Activated CD4-positive, alpha-beta T cell treated with anti-CD3 and anti-CD28 coated beads, Interleukin-2, amount 10 ng/mL, durations not matched to agents 7 days and 5 days (primary cell): ENCODE measurements at regions not wholly inside any gene's neighbourhood (a gene's known extent, or its start where the extent isn't known, plus 50 kb on each side); places are given as distances from the start of the nearest gene placed in this dataset.
"Not testable (repeated sequence)": the region's sequence is repeated elsewhere in the genome, so short reads cannot be mapped to it uniquely, and the experiment has no call there.

Source experiments
- CTCF ChIA-PET: fragments of 350-600 bp; sonication (Branson Sonifier 250); formaldehyde crosslinking; loops from one replicate; lab custom pipeline; 2021; ENCODE audit warnings: antibody characterized with exemption; lab: Charles Lee
- POLR2A ChIA-PET: fragments of 350-600 bp; sonication (Branson Sonifier 250); formaldehyde crosslinking; loops from one replicate; lab custom pipeline; 2021; ENCODE audit warnings: antibody characterized with exemption; lab: Charles Lee
- DNase-seq: peaks from one replicate; pipeline ENCODE4 v3.0.0-alpha.2; 2020
- H3K27ac Mint-ChIP-seq: one replicate; pipeline ENCODE4 v1.8.0; 2021; ENCODE audit warnings: mild to moderate bottlenecking, moderate library complexity, mixed read lengths
- H3K27me3 Mint-ChIP-seq: one replicate; pipeline ENCODE4 v1.8.0; 2021; ENCODE audit warnings: mixed read lengths
- H3K36me3 Mint-ChIP-seq: one replicate; pipeline ENCODE4 v1.8.0; 2021; ENCODE audit warnings: low read depth, mixed read lengths
- H3K4me1 Mint-ChIP-seq: one replicate; pipeline ENCODE4 v1.8.0; 2021; ENCODE audit warnings: mixed read lengths
- H3K4me3 Mint-ChIP-seq: one replicate; pipeline ENCODE4 v1.8.0; 2021; ENCODE audit warnings: mild to moderate bottlenecking, moderate library complexity, mixed read lengths
- H3K9me3 Mint-ChIP-seq: one replicate; pipeline ENCODE4 v1.8.0; 2021; ENCODE audit warnings: mixed read lengths

DNA sequence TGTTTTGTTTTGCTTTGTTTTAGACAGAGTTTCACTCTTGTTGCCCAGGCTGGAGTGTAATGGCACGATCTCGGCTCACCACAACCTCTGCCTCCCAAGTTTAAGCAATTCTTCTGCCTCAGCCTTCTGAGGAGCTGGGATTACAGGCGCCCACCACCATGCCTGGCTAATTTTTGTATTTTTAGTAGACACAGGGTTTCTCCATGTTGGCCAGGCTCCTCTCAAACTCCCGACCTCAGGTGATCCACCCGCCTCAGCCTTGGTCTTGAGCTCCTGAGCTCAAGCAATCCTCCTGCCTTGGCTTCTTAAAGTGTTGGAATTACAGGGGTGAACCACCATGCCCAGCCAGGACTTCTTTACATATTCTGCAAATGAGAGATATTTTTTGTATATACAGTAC lies 57.5 kb upstream of the WNT7B start:
- POLR2A ChIA-PET, H3K27me3 Mint-ChIP-seq, H3K9me3 Mint-ChIP-seq, H3K27ac Mint-ChIP-seq, H3K36me3 Mint-ChIP-seq, DNase-seq: not testable (repeated sequence)
- peak overlapping the region; percentile 83 for H3K4me3 Mint-ChIP-seq
- peaks cover 21% of the 10 kb centered on the region for H3K4me1 Mint-ChIP-seq
- CTCF ChIA-PET = interaction anchor here (0.9 to 1.7 kb wide), 4 partner anchors 9 to 278 kb away, joined by 3 to 6 read pairs (median 4); no protein-coding TSS in a partner anchor

DNA sequence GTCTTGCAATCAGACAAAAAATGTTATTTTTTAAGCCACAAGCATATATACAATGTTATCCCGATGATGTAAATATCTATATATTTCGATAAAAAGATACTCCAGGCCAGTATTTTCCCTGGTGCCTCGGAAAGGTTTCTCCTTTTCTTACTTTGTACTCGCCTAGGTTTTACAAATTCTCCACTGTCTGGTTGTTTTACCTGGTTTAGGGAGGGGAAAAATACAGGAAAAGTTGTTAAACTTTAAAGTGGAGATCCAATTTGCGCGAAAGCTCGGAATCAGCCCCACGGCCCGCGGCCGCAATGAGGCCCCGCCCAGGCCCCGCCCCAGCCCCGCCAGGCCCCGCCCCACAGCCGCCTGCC lies 58.4 kb upstream of the WNT7B start:
- H3K9me3 Mint-ChIP-seq = no peaks in the 10 kb centered on the region
- ChIA-PET CTCF (interaction anchor here (0.7 to 2.5 kb wide), 6 partner anchors 11 to 727 kb away, joined by 3 to 8 read pairs (median 4); partner anchors contain the start of gene TBC1D22A), POLR2A (interaction anchor here (0.5 kb wide), 1 partner anchor 272 kb away, joined by 3 read pairs; no protein-coding TSS in a partner anchor)
- no peaks in the 10 kb centered on the region for H3K36me3 Mint-ChIP-seq
- H3K4me3 Mint-ChIP-seq = peak overlapping the region; percentile 83
- no peaks in the 10 kb centered on the region for H3K27me3 Mint-ChIP-seq
- DNase-seq = no peak
- H3K27ac Mint-ChIP-seq = peak overlapping the region; percentile 88
- H3K4me1 Mint-ChIP-seq = peaks cover 22% of the 10 kb centered on the region

DNA sequence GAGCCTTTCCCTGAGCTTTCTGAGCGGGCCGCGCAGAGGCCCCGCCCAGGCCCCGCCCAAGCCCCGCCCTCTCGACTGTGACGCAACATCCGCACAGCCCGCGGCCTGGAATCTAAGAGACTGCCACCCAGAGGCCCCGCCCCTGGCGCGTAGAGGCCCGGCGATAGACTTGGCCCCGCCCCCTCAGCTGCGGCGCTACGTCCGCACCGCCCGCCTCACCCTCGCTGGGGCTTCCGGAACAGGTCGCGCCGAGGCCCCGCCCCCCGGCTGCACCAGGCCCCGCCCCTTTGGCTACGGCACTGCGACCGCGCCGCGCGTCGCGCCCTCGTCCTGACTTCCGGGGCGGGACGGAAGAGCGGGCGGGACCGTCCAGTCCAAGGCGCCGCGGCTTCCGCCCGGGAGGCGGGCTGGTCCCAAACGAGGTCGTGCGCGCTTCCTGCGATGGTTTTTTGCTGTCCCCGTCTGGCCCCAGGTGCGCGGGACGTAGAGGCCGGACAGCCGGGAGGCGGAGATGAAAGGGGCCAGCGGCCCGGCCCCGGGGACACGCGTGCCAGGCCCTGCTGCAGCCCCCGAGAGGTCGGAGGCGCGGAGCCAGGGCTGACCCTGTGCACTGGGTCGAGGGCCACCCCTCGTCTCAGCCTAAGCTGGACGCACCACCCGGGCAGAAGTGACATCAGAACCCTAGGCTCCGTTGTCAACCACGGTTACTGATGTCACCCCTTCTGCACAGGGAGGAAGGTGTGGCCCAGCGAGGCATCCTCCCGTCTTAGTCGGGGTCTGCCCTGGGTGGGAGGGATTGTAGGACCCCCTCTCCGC lies 59.0 kb upstream of the WNT7B start:
- Mint-ChIP-seq H3K27ac (peak overlapping the region; percentile 95), H3K27me3 (no peaks in the 10 kb centered on the region), H3K4me1 (peaks cover 22% of the 10 kb centered on the region), H3K36me3 (no peaks in the 10 kb centered on the region), H3K9me3 (no peaks in the 10 kb centered on the region), H3K4me3 (peak overlapping the region; percentile 83)
- DNase-seq = peak; percentile 99
- CTCF ChIA-PET = interaction anchor here (0.5 to 2.5 kb wide), 10 partner anchors 9 to 727 kb away, joined by 3 to 8 read pairs (median 4); partner anchors contain the start of gene TBC1D22A
- POLR2A ChIA-PET = interaction anchor here (0.5 kb wide), 1 partner anchor 271 kb away, joined by 3 read pairs; no protein-coding TSS in a partner anchor

DNA sequence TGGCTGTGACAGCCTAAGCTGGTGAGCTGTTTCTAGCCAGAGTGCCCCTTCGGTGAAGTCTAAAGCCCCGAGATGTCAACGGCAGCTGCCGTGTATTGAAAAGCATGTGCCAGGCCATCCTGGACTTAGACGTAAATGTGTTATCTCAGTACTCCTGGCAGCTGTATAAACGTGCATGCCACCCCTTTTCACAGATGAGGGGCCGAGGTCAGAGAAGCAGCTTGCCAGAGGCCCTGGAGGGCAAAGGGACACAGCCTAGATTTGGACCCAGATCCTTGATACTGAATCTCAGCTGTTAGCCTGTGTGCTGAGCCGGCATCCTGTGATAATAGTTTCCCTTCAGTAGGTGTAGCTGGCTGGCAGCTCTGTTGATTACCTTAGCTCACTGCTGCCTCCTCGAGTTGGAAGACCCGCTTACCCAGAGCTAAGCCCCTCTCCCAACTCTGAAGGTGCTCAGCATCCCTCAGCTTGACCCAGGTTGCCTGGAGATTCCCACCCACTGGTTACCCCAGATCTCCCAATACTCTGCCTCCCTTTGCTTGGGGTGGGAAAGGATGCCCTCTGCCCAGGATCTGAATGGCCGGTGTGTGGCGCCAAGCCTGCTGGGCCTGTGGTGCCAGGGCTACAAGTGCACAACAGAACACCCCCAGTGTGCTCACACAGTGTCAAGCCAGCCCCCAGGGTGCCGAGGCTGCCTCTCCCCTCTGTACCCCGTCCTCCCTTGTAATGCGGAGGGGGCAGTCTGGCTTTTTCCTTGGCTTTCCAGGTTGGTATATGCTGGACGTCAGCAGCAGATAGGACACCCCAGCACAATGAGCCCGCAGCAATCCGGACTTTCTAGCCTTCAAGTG lies 59.8 kb upstream of the WNT7B start:
- Mint-ChIP-seq H3K9me3 (no peaks in the 10 kb centered on the region), H3K4me1 (peaks cover 22% of the 10 kb centered on the region), H3K36me3 (no peaks in the 10 kb centered on the region), H3K27ac (peak overlapping the region; percentile 95), H3K27me3 (no peaks in the 10 kb centered on the region), H3K4me3 (peak overlapping the region; percentile 83)
- POLR2A ChIA-PET = no interaction called here
- peak; percentile 75 for DNase-seq
- CTCF ChIA-PET = interaction anchor here (0.5 to 2.5 kb wide), 9 partner anchors 10 to 254 kb away, joined by 3 to 8 read pairs (median 3); no protein-coding TSS in a partner anchor

DNA sequence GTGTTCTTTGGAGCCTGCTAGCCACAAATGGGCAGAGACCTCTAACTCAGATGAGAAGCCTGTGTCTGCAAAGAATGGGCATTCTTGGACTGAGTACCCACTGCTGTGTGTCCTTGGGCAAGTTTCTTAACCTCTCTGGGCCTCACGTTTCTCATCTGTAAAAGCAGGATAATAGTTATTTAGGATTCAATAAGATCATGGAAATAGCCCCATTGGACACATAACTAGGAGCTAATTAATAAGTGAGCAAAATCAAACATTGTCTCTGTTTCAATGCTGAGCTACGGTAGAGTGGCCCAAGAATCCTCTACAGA lies 61.2 kb upstream of the WNT7B start:
- no peak overlapping the region for H3K27ac Mint-ChIP-seq
- CTCF ChIA-PET = no interaction called here
- no peaks in the 10 kb centered on the region for H3K27me3 Mint-ChIP-seq
- no peak for DNase-seq
- POLR2A ChIA-PET = no interaction called here
- H3K9me3 Mint-ChIP-seq = no peaks in the 10 kb centered on the region
- H3K4me3 Mint-ChIP-seq = no peak overlapping the region
- no peaks in the 10 kb centered on the region for H3K36me3 Mint-ChIP-seq
- peaks cover 25% of the 10 kb centered on the region for H3K4me1 Mint-ChIP-seq

DNA sequence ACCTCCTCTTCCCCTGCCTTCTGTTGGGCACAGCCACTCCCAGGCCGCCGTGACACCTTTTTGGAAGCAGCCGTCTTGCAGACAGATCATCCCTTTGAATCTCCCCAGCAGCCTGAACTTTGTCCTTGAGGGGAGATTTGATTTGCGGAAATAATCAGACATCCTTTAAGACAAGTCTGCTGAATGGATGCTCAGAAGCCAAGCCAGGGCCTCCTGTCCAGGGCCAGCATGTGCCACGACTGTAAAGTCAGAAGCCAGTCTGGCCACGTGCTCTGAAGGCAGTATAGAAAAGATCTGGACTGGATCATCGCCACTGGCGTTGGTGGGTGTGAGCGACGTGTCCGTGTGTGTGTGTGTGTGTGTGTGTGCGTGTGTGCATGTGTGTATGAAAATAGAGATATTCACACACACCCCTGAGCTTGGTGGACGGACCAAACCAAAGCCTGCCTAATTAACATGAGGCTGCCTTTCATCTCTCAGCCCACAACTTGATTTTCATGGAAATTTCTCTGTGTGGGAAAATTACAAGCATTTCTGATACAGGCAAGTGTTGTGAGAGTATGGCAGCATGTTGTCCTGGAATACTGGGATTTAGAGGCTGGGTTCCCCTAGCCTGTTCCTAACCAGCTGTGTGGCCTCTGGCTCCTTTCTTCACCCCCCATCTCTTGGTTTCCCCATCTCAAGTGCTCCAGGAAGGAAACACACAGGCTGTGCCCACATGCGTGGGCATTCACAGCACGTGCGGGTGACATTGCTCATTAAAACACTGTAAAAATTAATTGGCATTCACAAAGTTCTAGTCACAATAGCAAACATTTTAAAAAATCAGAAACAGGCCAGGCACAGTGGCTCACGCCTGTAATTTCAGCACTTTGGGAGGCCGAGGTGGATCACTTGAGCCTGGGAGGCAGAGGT lies 61.8 kb upstream of the WNT7B start:
- Mint-ChIP-seq H3K9me3 (no peaks in the 10 kb centered on the region), H3K27ac (no peak overlapping the region), H3K27me3 (no peaks in the 10 kb centered on the region), H3K4me1 (peaks cover 31% of the 10 kb centered on the region), H3K4me3 (no peak overlapping the region), H3K36me3 (no peaks in the 10 kb centered on the region)
- POLR2A ChIA-PET = no interaction called here
- no peak for DNase-seq
- CTCF ChIA-PET = no interaction called here

DNA sequence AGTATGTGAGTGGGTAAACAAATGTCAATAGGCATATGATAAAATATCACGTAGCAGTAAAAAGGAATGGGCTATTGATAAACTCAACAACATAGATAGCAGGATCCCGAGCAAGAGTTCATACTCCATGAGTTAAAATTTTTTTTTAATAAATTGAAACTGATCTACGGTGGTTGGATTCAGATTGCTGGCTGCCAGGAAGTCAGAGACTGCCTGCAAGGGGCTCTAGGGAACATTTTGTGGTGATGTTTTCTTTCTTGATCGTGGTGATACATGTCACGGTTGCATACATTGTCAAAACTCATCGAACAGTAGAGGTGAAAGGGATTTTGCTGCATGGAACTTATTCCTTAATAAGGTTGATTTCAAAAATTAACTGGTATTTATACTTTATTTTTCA lies 62.6 kb upstream of the WNT7B start:
- POLR2A ChIA-PET = no interaction called here
- no peaks in the 10 kb centered on the region for H3K27me3 Mint-ChIP-seq
- H3K4me1 Mint-ChIP-seq = peaks cover 36% of the 10 kb centered on the region
- H3K36me3 Mint-ChIP-seq = no peaks in the 10 kb centered on the region
- H3K27ac Mint-ChIP-seq = no peak overlapping the region
- CTCF ChIA-PET = no interaction called here
- H3K9me3 Mint-ChIP-seq = no peaks in the 10 kb centered on the region
- DNase-seq = no peak
- H3K4me3 Mint-ChIP-seq = no peak overlapping the region

DNA sequence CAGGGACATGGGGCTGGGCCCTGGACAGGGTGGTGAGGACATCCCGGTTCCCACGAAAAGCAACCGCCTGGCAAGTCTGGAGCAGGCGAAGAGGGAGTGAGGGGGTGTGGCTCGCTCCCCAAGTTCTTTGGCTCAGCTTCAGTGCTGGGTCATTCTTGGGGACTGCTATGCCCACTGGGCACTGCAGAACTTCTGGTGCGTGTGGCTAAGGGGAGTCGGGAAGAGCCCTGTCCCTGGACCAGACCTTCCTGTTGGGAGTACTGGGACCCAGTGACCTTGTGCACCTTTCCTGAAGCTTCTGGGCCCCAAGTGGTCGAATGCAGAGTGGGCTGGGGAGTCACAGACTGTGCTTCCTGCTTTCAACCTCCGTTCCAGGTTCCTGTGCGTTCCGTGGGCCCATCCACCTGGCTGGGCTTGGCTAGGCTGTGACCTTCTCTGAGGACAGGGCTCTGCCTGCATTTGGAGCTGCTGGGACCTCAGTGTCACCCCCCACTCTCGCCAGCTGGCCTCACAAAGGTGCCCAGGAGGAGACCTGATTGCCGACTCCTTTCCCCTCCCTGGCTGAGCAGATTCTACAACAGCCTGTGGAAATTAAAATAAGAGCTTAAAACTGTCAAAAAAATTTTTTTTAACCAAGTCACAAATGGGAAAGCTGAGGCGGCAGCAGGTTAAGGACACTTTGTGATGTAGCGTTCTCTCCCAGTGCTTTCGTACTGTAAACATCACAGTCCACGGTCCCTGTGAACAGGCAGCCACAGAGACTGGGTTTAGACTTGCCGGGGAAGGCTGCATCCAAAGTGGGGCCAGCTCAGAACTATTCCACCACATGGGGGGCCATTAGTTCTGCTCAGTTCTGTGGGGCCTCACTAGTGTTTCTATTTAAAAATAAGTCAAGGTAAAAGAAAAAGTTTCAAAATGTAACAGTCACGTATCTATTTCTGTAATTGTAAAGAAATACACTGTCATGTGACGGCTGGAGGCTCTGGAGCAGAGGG lies 63.8 kb upstream of the WNT7B start:
- no peaks in the 10 kb centered on the region for H3K9me3 Mint-ChIP-seq
- ChIA-PET POLR2A (no interaction called here), CTCF (no interaction called here)
- DNase-seq = no peak
- H3K4me3 Mint-ChIP-seq = no peak overlapping the region
- peaks cover 27% of the 10 kb centered on the region for H3K4me1 Mint-ChIP-seq
- H3K27ac Mint-ChIP-seq = no peak overlapping the region
- no peaks in the 10 kb centered on the region for H3K27me3 Mint-ChIP-seq
- H3K36me3 Mint-ChIP-seq = no peaks in the 10 kb centered on the region

DNA sequence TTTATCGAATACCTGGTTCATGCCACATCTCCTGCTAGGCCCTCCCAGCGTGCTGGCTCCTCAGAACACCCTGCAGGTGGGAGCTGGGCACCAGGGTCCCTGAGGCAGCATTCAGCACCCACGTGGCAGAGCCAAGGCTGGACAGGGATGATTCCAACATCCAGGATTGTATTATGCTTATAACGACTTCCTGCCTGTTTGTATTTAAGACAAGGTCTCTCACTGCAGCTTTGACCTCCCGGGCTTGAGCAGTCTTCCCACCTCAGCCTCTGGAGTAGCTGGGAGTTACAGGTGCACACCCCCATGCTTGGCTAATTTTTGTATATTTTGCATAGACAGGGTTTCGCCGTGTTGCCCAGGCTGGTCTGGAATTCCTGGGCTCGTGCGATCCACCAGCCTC lies 64.7 kb upstream of the WNT7B start:
- peaks cover 24% of the 10 kb centered on the region for H3K4me1 Mint-ChIP-seq
- ChIA-PET CTCF (no interaction called here), POLR2A (no interaction called here)
- no peaks in the 10 kb centered on the region for H3K9me3 Mint-ChIP-seq
- no peak overlapping the region for H3K4me3 Mint-ChIP-seq
- DNase-seq = no peak
- H3K27ac Mint-ChIP-seq = no peak overlapping the region
- no peaks in the 10 kb centered on the region for H3K36me3 Mint-ChIP-seq
- H3K27me3 Mint-ChIP-seq = no peaks in the 10 kb centered on the region

DNA sequence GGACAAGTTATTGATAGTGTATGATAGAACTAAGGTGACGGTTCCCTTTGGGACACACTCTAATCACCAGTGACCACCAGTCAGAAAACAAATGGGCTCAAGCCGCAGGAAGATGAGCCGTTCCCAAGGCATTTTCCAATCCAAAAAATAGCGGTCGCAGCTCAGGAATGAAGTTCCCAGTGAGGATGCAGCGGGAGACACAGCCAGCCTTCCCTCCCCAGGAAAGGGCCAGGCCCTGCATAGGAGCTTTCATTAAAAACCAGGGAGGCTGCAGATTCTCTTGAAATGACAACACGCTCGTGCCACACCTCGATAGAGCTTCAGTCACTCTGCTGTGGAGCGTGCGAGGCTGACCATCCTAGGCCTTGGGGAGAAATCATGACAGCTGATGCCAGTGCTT lies 65.8 kb upstream of the WNT7B start:
- H3K27ac Mint-ChIP-seq = no peak overlapping the region
- CTCF ChIA-PET = interaction anchor here (0.7 to 1.1 kb wide), 2 partner anchors 10 to 13 kb away, joined by 3 read pairs; no protein-coding TSS in a partner anchor
- H3K4me1 Mint-ChIP-seq = peaks cover 18% of the 10 kb centered on the region
- no peaks in the 10 kb centered on the region for H3K36me3 Mint-ChIP-seq
- H3K27me3 Mint-ChIP-seq = peaks cover 2% of the 10 kb centered on the region
- POLR2A ChIA-PET = no interaction called here
- H3K9me3 Mint-ChIP-seq = no peaks in the 10 kb centered on the region
- H3K4me3 Mint-ChIP-seq = no peak overlapping the region
- no peak for DNase-seq

DNA sequence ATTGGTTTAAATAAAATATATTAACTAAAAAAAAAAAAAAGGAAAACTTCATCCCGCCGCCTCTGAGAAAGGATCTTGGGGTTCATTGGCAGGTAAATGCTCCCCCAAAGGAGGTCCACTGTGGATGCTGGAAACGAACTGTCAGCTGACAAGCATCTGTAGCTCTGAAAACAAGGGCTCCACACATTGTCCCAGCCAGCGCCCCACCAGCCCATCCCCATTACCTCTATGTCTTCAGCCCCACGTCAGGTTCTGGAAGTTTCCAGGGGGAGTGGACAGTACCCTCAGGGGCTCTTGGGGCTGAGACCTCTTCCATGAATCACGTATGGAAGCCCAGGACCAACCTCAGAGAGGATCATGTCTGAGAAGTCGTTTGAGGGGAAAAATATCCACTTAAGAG lies 66.4 kb upstream of the WNT7B start:
- ChIA-PET CTCF (no interaction called here), POLR2A (no interaction called here)
- Mint-ChIP-seq H3K4me1 (peaks cover 18% of the 10 kb centered on the region), H3K27ac (peak overlapping the region; percentile 85), H3K27me3 (peaks cover 2% of the 10 kb centered on the region), H3K4me3 (peak overlapping the region; percentile 75), H3K36me3 (no peaks in the 10 kb centered on the region), H3K9me3 (no peaks in the 10 kb centered on the region)
- no peak for DNase-seq
